Ishikawa (cell line): ENCODE measurements at regions not wholly inside any gene's neighbourhood (a gene's known extent, or its start where the extent isn't known, plus 50 kb on each side); places are given as distances from the start of the nearest gene placed in this dataset.

Experiments used
- EP300 ChIP-seq: IDR thresholded peaks from 2 replicates; pipeline ENCODE4 v1.6.1; 2012; ENCODE audit warnings: borderline replicate concordance
- NFIC ChIP-seq: IDR thresholded peaks from 2 replicates; pipeline ENCODE4 v1.6.1; 2012
- TEAD4 ChIP-seq: IDR thresholded peaks from 2 replicates; pipeline ENCODE4 v1.6.1; 2012
- TF ChIP-seq, protein P1 (sequence below): IDR thresholded peaks from 2 replicates; pipeline ENCODE4 v1.6.1; 2012
- TF ChIP-seq, protein P2 (sequence below): IDR thresholded peaks from 2 replicates; pipeline ENCODE4 v1.6.1; 2012; ENCODE audit warnings: low read depth, mild to moderate bottlenecking
- TF ChIP-seq, protein P3 (sequence below): IDR thresholded peaks from 2 replicates; pipeline ENCODE4 v1.6.1; 2012

DNA sequence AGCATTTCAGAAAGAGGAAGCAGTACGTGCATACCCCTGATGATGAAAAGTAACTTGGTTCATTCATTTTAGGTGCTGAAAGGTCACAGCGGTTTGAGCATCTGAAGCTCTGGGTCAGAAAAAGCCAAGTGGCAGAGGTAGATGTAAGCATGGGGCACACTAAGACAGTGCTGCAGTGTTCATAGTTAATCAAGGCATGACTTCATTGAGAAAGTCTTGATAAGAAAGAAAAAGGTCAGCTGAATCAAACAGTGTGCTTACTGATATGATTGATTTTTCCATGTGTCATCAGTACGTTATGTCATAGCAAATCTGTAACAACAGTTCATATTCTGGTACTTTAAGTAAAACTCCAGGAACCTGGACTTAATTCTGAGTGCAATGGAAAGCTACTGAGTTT is 107.7 kb upstream of the PCLO start:
- TF ChIP-seq TEAD4 (no peak), EP300 (no peak), NFIC (no peak)
- TF ChIP-seq, protein P1, sequence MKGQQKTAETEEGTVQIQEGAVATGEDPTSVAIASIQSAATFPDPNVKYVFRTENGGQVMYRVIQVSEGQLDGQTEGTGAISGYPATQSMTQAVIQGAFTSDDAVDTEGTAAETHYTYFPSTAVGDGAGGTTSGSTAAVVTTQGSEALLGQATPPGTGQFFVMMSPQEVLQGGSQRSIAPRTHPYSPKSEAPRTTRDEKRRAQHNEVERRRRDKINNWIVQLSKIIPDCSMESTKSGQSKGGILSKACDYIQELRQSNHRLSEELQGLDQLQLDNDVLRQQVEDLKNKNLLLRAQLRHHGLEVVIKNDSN, result no peak
- TF ChIP-seq, protein P2, sequence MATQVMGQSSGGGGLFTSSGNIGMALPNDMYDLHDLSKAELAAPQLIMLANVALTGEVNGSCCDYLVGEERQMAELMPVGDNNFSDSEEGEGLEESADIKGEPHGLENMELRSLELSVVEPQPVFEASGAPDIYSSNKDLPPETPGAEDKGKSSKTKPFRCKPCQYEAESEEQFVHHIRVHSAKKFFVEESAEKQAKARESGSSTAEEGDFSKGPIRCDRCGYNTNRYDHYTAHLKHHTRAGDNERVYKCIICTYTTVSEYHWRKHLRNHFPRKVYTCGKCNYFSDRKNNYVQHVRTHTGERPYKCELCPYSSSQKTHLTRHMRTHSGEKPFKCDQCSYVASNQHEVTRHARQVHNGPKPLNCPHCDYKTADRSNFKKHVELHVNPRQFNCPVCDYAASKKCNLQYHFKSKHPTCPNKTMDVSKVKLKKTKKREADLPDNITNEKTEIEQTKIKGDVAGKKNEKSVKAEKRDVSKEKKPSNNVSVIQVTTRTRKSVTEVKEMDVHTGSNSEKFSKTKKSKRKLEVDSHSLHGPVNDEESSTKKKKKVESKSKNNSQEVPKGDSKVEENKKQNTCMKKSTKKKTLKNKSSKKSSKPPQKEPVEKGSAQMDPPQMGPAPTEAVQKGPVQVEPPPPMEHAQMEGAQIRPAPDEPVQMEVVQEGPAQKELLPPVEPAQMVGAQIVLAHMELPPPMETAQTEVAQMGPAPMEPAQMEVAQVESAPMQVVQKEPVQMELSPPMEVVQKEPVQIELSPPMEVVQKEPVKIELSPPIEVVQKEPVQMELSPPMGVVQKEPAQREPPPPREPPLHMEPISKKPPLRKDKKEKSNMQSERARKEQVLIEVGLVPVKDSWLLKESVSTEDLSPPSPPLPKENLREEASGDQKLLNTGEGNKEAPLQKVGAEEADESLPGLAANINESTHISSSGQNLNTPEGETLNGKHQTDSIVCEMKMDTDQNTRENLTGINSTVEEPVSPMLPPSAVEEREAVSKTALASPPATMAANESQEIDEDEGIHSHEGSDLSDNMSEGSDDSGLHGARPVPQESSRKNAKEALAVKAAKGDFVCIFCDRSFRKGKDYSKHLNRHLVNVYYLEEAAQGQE, result no peak
- TF ChIP-seq, protein P3, sequence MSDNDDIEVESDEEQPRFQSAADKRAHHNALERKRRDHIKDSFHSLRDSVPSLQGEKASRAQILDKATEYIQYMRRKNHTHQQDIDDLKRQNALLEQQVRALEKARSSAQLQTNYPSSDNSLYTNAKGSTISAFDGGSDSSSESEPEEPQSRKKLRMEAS, result no peak
